ENCODE measurements at regions not wholly inside any gene's neighbourhood (a gene's known extent, or its start where the extent isn't known, plus 50 kb on each side); places are given as distances from the start of the nearest gene placed in this dataset.

DNA sequence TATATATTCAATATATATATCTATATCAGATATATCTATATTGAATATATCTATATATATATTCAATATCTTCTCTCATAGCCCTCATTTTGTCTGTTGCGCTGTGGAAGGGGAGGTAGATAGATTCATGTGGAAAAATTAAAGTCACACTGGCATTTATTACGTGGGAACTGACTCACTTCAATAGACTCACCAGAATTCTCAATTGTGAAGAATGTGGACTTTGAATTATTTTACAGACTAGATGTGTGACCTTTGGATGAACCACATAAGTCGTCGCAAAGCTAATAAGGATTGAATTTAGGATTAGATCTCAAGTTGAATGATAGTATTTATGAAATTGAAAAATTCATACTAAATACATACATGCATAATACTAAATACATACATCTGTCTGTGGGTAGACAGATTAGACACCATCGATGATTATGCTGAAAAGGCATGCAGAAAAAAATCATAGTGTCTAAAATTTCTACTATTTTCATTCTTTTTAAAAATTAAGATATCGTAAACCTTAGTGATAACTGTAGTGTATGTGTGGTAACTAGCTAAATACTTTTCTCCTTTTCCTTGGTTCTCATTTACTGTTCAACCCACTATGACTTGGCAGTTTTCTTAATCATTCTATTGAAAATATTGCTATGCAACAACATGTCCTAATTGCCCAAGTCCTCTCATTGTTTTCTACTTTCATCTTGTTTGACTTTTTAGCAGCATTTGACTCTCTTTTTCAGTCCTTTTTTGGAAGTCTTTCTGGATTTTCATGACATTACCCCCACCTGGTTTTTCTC lies 61.8 kb upstream of the A1CF start:
- H2AFZ ChIP-seq (ENCODE audit: low read length): no peak overlapping the region
- TF ChIP-seq, protein P1, sequence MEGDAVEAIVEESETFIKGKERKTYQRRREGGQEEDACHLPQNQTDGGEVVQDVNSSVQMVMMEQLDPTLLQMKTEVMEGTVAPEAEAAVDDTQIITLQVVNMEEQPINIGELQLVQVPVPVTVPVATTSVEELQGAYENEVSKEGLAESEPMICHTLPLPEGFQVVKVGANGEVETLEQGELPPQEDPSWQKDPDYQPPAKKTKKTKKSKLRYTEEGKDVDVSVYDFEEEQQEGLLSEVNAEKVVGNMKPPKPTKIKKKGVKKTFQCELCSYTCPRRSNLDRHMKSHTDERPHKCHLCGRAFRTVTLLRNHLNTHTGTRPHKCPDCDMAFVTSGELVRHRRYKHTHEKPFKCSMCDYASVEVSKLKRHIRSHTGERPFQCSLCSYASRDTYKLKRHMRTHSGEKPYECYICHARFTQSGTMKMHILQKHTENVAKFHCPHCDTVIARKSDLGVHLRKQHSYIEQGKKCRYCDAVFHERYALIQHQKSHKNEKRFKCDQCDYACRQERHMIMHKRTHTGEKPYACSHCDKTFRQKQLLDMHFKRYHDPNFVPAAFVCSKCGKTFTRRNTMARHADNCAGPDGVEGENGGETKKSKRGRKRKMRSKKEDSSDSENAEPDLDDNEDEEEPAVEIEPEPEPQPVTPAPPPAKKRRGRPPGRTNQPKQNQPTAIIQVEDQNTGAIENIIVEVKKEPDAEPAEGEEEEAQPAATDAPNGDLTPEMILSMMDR (IDR thresholded peaks at IDR 0.05; ENCODE audit: low read length): no peak
- TF ChIP-seq EZH2 (optimal IDR thresholded peaks at IDR 0.05; ENCODE audit: low read depth, low read length) (no peak), EZH2phosphoT487 (IDR thresholded peaks at IDR 0.05; ENCODE audit: low read length) (no peak)
- no peaks in the 10 kb centered on the region for H3K36me3 ChIP-seq (replicated peaks; ENCODE audit: insufficient read depth, low read length)
- no peaks in the 10 kb centered on the region for H3K79me2 ChIP-seq (ENCODE audit: low read length)
- H3K4me3 ChIP-seq (ENCODE audit: low read length): no peak overlapping the region
- no peak for DNase-seq
- no peaks in the 10 kb centered on the region for H4K20me1 ChIP-seq (ENCODE audit: insufficient read depth, low read length)
- no peak overlapping the region for H3K4me2 ChIP-seq (ENCODE audit: low read depth, low read length)
- no peaks in the 10 kb centered on the region for H3F3A ChIP-seq (ENCODE audit: insufficient read depth, low read length)
- no peak overlapping the region for H3K9ac ChIP-seq (ENCODE audit: low read length)
- H3K9me3 ChIP-seq (replicated peaks; ENCODE audit: insufficient read depth, low read length): no peaks in the 10 kb centered on the region
- no peak overlapping the region for H3K27ac ChIP-seq (ENCODE audit: low read length)
- H3K9me2 ChIP-seq (replicated peaks; ENCODE audit: insufficient read depth, low read length): no peaks in the 10 kb centered on the region
- H3K27me3 ChIP-seq (replicated peaks; ENCODE audit: insufficient read depth, low read length): no peaks in the 10 kb centered on the region
- no peaks in the 10 kb centered on the region for H3K4me1 ChIP-seq (ENCODE audit: low read length)

DNA sequence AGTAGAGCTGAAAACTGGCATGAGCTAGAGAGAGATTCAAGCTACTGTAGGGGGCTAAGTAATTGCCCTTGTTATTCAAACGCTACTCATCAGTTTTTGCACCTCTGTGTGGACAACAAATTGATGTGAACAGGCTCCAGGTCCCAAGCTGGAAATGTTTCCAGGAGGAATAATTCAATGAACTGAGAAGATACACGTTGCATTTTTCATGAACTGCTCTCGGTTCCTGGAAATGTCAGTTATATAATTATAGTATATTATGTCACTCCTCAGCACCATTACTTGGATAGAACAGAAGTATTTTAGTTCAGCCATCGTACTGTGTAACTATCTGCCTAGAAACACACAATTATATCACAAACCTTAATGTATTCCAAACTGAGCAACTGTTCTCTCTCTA lies 65.9 kb upstream of the A1CF start:
- Histone ChIP-seq H3K79me2 (ENCODE audit: low read length) (no peaks in the 10 kb centered on the region), H3K27me3 (replicated peaks; ENCODE audit: insufficient read depth, low read length) (no peaks in the 10 kb centered on the region)

DNA sequence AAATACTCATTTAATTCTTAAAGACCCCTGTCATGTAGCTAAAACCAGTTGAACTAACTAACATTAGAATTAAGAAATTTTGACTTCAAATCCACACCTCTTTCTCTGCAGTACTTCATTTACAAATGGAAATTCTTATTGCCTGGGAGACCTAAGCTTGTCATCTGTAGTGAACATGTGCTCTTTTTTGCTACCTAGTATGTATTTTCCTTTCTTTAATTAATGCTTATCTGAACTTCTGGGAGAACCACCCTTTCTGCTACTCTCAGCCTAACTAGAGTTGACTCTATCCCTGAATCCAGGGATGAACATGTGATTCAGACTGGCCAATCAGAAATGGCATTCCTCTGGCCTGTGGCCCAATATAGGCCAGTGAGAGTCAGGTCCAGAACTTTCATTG lies 75.9 kb upstream of the A1CF start:
- H3K4me2 ChIP-seq (ENCODE audit: low read depth, low read length): no peak overlapping the region
- H3K79me2 ChIP-seq (ENCODE audit: low read length): no peaks in the 10 kb centered on the region
- H3K9me3 ChIP-seq (replicated peaks; ENCODE audit: insufficient read depth, low read length): no peaks in the 10 kb centered on the region
- no peaks in the 10 kb centered on the region for H3K4me1 ChIP-seq (ENCODE audit: low read length)
- no peaks in the 10 kb centered on the region for H4K20me1 ChIP-seq (ENCODE audit: insufficient read depth, low read length)
- H3K9ac ChIP-seq (ENCODE audit: low read length): no peak overlapping the region
- H3K36me3 ChIP-seq (replicated peaks; ENCODE audit: insufficient read depth, low read length): no peaks in the 10 kb centered on the region
- H3K27ac ChIP-seq (ENCODE audit: low read length): no peak overlapping the region
- no peaks in the 10 kb centered on the region for H3F3A ChIP-seq (ENCODE audit: insufficient read depth, low read length)
- H3K27me3 ChIP-seq (replicated peaks; ENCODE audit: insufficient read depth, low read length): no peaks in the 10 kb centered on the region
- H3K4me3 ChIP-seq (ENCODE audit: low read length): no peak overlapping the region
- no peak for DNase-seq
- TF ChIP-seq EZH2phosphoT487 (IDR thresholded peaks at IDR 0.05; ENCODE audit: low read length) (no peak), EZH2 (optimal IDR thresholded peaks at IDR 0.05; ENCODE audit: low read depth, low read length) (no peak)
- TF ChIP-seq, protein P1 (IDR thresholded peaks at IDR 0.05; ENCODE audit: low read length): no peak
- H2AFZ ChIP-seq (ENCODE audit: low read length): no peak overlapping the region
- no peaks in the 10 kb centered on the region for H3K9me2 ChIP-seq (replicated peaks; ENCODE audit: insufficient read depth, low read length)

More for the DNA sequence above, 65.9 kb upstream of the A1CF start:
- no peak for DNase-seq
- Histone ChIP-seq H3K4me1 (ENCODE audit: low read length) (no peaks in the 10 kb centered on the region), H4K20me1 (ENCODE audit: insufficient read depth, low read length) (no peaks in the 10 kb centered on the region), H3K9ac (ENCODE audit: low read length) (no peak overlapping the region), H3K36me3 (replicated peaks; ENCODE audit: insufficient read depth, low read length) (no peaks in the 10 kb centered on the region), H3K9me3 (replicated peaks; ENCODE audit: insufficient read depth, low read length) (no peaks in the 10 kb centered on the region), H3K9me2 (replicated peaks; ENCODE audit: insufficient read depth, low read length) (no peaks in the 10 kb centered on the region), H3K4me3 (ENCODE audit: low read length) (no peak overlapping the region), H3K4me2 (ENCODE audit: low read depth, low read length) (no peak overlapping the region), H2AFZ (ENCODE audit: low read length) (no peak overlapping the region), H3F3A (ENCODE audit: insufficient read depth, low read length) (no peaks in the 10 kb centered on the region), H3K27ac (ENCODE audit: low read length) (no peak overlapping the region)
- TF ChIP-seq EZH2phosphoT487 (IDR thresholded peaks at IDR 0.05; ENCODE audit: low read length) (no peak), EZH2 (optimal IDR thresholded peaks at IDR 0.05; ENCODE audit: low read depth, low read length) (no peak)
- TF ChIP-seq, protein P1 (IDR thresholded peaks at IDR 0.05; ENCODE audit: low read length): no peak
